GM21528 (cell line): ENCODE measurements at regions not wholly inside any gene's neighbourhood (a gene's known extent, or its start where the extent isn't known, plus 50 kb on each side); places are given as distances from the start of the nearest gene placed in this dataset.
"Not testable (repeated sequence)": the region's sequence is repeated elsewhere in the genome, so short reads cannot be mapped to it uniquely, and the experiment has no call there.

Experiments
- ATAC-seq: cut with Tn5 transposase; IDR thresholded peaks from one replicate; pipeline ENCODE4 v1.9.1; 2021; ENCODE audit warnings: mild to moderate bottlenecking, moderate library complexity; ENCODE audit not compliant: unreplicated experiment, low FRiP score

- not testable (repeated sequence) for ATAC-seq
Observed at GRCh38 chr6:92671462-92671861, 747.9 kb downstream of the EPHA7 start.

- ATAC-seq = no peak
Observed at GRCh38 chr6:92667843-92668242, 751.5 kb downstream of the EPHA7 start.

GRCh38 chr6:92648364-92649086, 770.8 kb downstream of the EPHA7 start:
- no peak for ATAC-seq

- ATAC-seq = no peak
Observed at GRCh38 chr6:92647630-92648029, 771.7 kb downstream of the EPHA7 start.

GRCh38 chr6:92644104-92644791, 775.1 kb downstream of the EPHA7 start:
- ATAC-seq = not testable (repeated sequence)

GRCh38 chr6:92635553-92636153, 783.7 kb downstream of the EPHA7 start:
- ATAC-seq = no peak

- ATAC-seq = no peak
Observed at GRCh38 chr6:92634561-92634960, 784.8 kb downstream of the EPHA7 start.

- ATAC-seq = no peak
Observed at GRCh38 chr6:92623431-92623830, 795.9 kb downstream of the EPHA7 start.

GRCh38 chr6:92617721-92618120, 801.6 kb downstream of the EPHA7 start:
- ATAC-seq = no peak

- ATAC-seq = no peak
Observed at GRCh38 chr6:92608751-92609150, 810.6 kb downstream of the EPHA7 start.

GRCh38 chr6:92593201-92593600, 826.2 kb downstream of the EPHA7 start:
- ATAC-seq = no peak

- ATAC-seq = no peak
Observed at GRCh38 chr6:92589996-92590395, 829.4 kb downstream of the EPHA7 start.

GRCh38 chr6:92588148-92588547, 831.2 kb downstream of the EPHA7 start:
- ATAC-seq = no peak

GRCh38 chr6:92587525-92587924, 831.8 kb downstream of the EPHA7 start:
- no peak for ATAC-seq

- no peak for ATAC-seq
Observed at GRCh38 chr6:92586236-92586977, 833.0 kb downstream of the EPHA7 start.

- ATAC-seq = no peak
Observed at GRCh38 chr6:92582211-92582610, 837.1 kb downstream of the EPHA7 start.

GRCh38 chr6:92577077-92577719, 842.2 kb downstream of the EPHA7 start:
- ATAC-seq = no peak

- no peak for ATAC-seq
Observed at GRCh38 chr6:92568541-92568940, 850.8 kb downstream of the EPHA7 start.

GRCh38 chr6:92566632-92567031, 852.7 kb downstream of the EPHA7 start:
- ATAC-seq = no peak

- no peak for ATAC-seq
Observed at GRCh38 chr6:92564376-92564775, 855.0 kb downstream of the EPHA7 start.

- no peak for ATAC-seq
Observed at GRCh38 chr6:92559611-92560010, 859.7 kb downstream of the EPHA7 start.
